ENCODE measurements at regions not wholly inside any gene's neighbourhood (a gene's known extent, or its start where the extent isn't known, plus 50 kb on each side); places are given as distances from the start of the nearest gene placed in this dataset.

DNA sequence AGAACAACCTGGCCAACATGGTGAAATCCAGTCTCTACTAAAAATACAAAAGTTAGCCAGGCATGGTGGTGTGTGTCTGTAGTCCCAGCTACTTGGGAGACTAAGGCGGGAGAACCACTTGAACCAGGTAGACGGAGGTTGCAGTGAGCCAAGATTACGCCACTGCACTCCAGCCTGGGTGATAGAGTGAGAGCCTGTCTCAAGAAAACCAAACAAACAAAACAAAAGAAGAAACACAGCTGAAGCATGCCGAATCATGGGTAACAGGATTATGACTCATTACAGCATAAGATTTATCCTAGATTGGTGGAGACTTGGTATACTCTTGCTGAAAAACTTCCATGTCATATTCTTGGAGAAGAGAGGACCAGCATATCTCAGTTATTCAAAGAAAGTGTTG is 236.7 kb upstream of the CCNH start:
- Histone ChIP-seq H3K4me1 (ENCODE audit: control insufficient read depth, insufficient read depth, low read length) (no peaks in the 10 kb centered on the region), H3K27ac (ENCODE audit: control insufficient read depth, insufficient read depth) (no peak overlapping the region), H4K20me1 (ENCODE audit: control insufficient read depth, insufficient read depth) (no peaks in the 10 kb centered on the region), H3K36me3 (ENCODE audit: control insufficient read depth in 2 of 2, insufficient read depth in 2 of 2, low read length in 1 of 2) (no peaks in the 10 kb centered on the region), H3K4me3 (no peak overlapping the region), H3K79me2 (ENCODE audit: control insufficient read depth, insufficient read depth, low read length) (no peaks in the 10 kb centered on the region), H2AFZ (ENCODE audit: control insufficient read depth, low read depth, low read length) (no peak overlapping the region), H3K9me3 (replicated peaks; ENCODE audit: control insufficient read depth, insufficient read depth, low read length) (no peaks in the 10 kb centered on the region), H3K27me3 (replicated peaks in 1 of 2; ENCODE audit: control insufficient read depth in 2 of 2, insufficient read depth in 2 of 2, low read length in 1 of 2) (no peaks in the 10 kb centered on the region), H3K4me2 (ENCODE audit: control insufficient read depth, insufficient read depth) (no peak overlapping the region), H3K9ac (ENCODE audit: control insufficient read depth, insufficient read depth, low read length) (no peak overlapping the region)
- CTCF ChIA-PET = no interaction called here
- DNase-seq (ENCODE audit: low read depth, low spot score) (no peak), ATAC-seq (no peak), FAIRE-seq (no peak)
- RAD21 ChIA-PET (ENCODE audit: unreplicated experiment) = no interaction called here
- in situ Hi-C loops (cut with MboI) = no loop called here
- no peak for TF ChIP-seq RAD21 (IDR thresholded peaks at IDR 0.05; ENCODE audit: insufficient read depth, low read depth, low read length)
- TF ChIP-seq, protein P1, sequence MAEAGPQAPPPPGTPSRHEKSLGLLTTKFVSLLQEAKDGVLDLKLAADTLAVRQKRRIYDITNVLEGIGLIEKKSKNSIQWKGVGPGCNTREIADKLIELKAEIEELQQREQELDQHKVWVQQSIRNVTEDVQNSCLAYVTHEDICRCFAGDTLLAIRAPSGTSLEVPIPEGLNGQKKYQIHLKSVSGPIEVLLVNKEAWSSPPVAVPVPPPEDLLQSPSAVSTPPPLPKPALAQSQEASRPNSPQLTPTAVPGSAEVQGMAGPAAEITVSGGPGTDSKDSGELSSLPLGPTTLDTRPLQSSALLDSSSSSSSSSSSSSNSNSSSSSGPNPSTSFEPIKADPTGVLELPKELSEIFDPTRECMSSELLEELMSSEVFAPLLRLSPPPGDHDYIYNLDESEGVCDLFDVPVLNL (IDR thresholded peaks at IDR 0.05; ENCODE audit: low read depth, low read length) = no peak
- no peak for TF ChIP-seq ZNF274 (IDR thresholded peaks at IDR 0.05; ENCODE audit: insufficient read depth, insufficient read length)
- no peak for TF ChIP-seq SIN3A (IDR thresholded peaks at IDR 0.05; ENCODE audit: low read depth, low read length)
- no peak for TF ChIP-seq MEF2B (IDR thresholded peaks at IDR 0.05; ENCODE audit: partially characterized antibody, poor library complexity, severe bottlenecking)
- no peak for TF ChIP-seq POLR2AphosphoS2 (IDR thresholded peaks at IDR 0.05; ENCODE audit: low read depth, low read length)
- TF ChIP-seq RELA (IDR thresholded peaks at IDR 0.05; ENCODE audit: borderline replicate concordance, partially characterized antibody) = no peak
- no peak for TF ChIP-seq FOXM1 (IDR thresholded peaks at IDR 0.05; ENCODE audit: low read depth, low read length)
- TF ChIP-seq RFX5 (IDR thresholded peaks at IDR 0.05; ENCODE audit: low read depth, low read length) = no peak
- no peak for TF ChIP-seq KAT2A (conservative IDR thresholded peaks at IDR 0.05; ENCODE audit: control insufficient read depth, low read depth, low read length)
- TF ChIP-seq ZSCAN29 (IDR thresholded peaks at IDR 0.05) = no peak
- no peak for TF ChIP-seq SIX5 (IDR thresholded peaks at IDR 0.05; ENCODE audit: low read depth, low read length, severe bottlenecking)
- TF ChIP-seq, protein P2, sequence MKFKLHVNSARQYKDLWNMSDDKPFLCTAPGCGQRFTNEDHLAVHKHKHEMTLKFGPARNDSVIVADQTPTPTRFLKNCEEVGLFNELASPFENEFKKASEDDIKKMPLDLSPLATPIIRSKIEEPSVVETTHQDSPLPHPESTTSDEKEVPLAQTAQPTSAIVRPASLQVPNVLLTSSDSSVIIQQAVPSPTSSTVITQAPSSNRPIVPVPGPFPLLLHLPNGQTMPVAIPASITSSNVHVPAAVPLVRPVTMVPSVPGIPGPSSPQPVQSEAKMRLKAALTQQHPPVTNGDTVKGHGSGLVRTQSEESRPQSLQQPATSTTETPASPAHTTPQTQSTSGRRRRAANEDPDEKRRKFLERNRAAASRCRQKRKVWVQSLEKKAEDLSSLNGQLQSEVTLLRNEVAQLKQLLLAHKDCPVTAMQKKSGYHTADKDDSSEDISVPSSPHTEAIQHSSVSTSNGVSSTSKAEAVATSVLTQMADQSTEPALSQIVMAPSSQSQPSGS (IDR thresholded peaks at IDR 0.05; ENCODE audit: low read length) = no peak
- TF ChIP-seq HCFC1 (IDR thresholded peaks at IDR 0.05; ENCODE audit: low read length) = no peak
- TF ChIP-seq ZBED1 (IDR thresholded peaks at IDR 0.05; ENCODE audit: borderline replicate concordance) = no peak
- TF ChIP-seq, protein P3, sequence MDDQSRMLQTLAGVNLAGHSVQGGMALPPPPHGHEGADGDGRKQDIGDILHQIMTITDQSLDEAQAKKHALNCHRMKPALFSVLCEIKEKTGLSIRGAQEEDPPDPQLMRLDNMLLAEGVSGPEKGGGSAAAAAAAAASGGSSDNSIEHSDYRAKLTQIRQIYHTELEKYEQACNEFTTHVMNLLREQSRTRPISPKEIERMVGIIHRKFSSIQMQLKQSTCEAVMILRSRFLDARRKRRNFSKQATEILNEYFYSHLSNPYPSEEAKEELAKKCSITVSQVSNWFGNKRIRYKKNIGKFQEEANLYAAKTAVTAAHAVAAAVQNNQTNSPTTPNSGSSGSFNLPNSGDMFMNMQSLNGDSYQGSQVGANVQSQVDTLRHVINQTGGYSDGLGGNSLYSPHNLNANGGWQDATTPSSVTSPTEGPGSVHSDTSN (IDR thresholded peaks at IDR 0.05; ENCODE audit: insufficient replicate concordance, low read depth, low read length) = no peak
- TF ChIP-seq NRF1 (conservative IDR thresholded peaks at IDR 0.05; ENCODE audit: low read depth, low read length) = no peak
- WGBS (ENCODE audit: insufficient coverage, insufficient replicate concordance, low lambda C conversion rate, missing lambda C conversion rate) = 19% methylated on average over 4 of the region's 4 CpGs
- BruUV-seq (replicated peaks) = no TSS peak
- POLR2A ChIA-PET = no interaction called here
- intact Hi-C loops (cut with micrococcal nuclease; ENCODE audit: unreplicated experiment) = no loop called here
- SMC1A ChIA-PET (ENCODE audit: uncharacterized antibody, unreplicated experiment) = no interaction called here

Data from GM12878 (cell line).